SK-N-SH (cell line): ENCODE measurements at regions not wholly inside any gene's neighbourhood (a gene's known extent, or its start where the extent isn't known, plus 50 kb on each side); places are given as distances from the start of the nearest gene placed in this dataset.

Experiments used
- CTCF ChIA-PET: fragments of 300-600, 350-600 bp; formaldehyde crosslinking; extraction: SDS; loops from one replicate; lab custom pipeline; 2021; lab: Yijun Ruan, JAX
- POLR2A ChIA-PET: fragments of 350-600 bp; sonication (Branson Sonifier 250); formaldehyde crosslinking; extraction: SDS; loops from one replicate; lab custom pipeline; 2020; ENCODE audit warnings: antibody characterized with exemption, inconsistent platforms; lab: Yijun Ruan, JAX
- DNase-seq: peaks from one replicate; pipeline ENCODE4 v3.0.0; 2012
- H2AFZ ChIP-seq: fragments of 200-600 bp; sonication (generic); 2 replicates; pipeline ENCODE4 v1.8.1; 2016; ENCODE audit warnings: antibody characterized with exemption, mild to moderate bottlenecking, low read depth
- H3F3A ChIP-seq: fragments of 200-600 bp; sonication (generic); replicated peaks from 2 replicates; pipeline ENCODE3; 2016; ENCODE audit warnings: antibody characterized with exemption, mild to moderate bottlenecking; ENCODE audit not compliant: insufficient read depth
- H3K27ac ChIP-seq, 2 experiments: fragments of 200-500 bp in 1 of 2; fragments of 200-600 bp in 1 of 2; sonication (Bioruptor generic) in 1 of 2; sonication (generic), shearing (Covaris generic) in 1 of 2; 2 replicates each; pipeline versions ENCODE4 v1.5.1 to v1.6.1; 2014 to 2016; ENCODE audit warnings: low read depth in 2 of 2, inconsistent platforms in 1 of 2, low read length in 1 of 2, mild to moderate bottlenecking in 1 of 2, mixed read lengths in 1 of 2
- H3K27me3 ChIP-seq: fragments of 200-600 bp; sonication (generic), shearing (Covaris generic); 2 replicates; pipeline ENCODE4 v1.6.1; 2016; ENCODE audit warnings: mixed run types; ENCODE audit not compliant: insufficient read depth
- H3K36me3 ChIP-seq, 2 experiments: fragments of 200-500 bp in 1 of 2; fragments of 200-600 bp in 1 of 2; sonication (Bioruptor generic) in 1 of 2; sonication (generic) in 1 of 2; replicated peaks in 1 of 2; 2 replicates each; pipeline versions ENCODE3 to v1.5.1; 2014 to 2016; ENCODE audit warnings: low read length in 1 of 2, mild to moderate bottlenecking in 1 of 2; ENCODE audit not compliant: insufficient read depth in 2 of 2, control insufficient read depth in 1 of 2
- H3K4me1 ChIP-seq, 2 experiments: fragments of 200-500 bp in 1 of 2; fragments of 200-600 bp in 1 of 2; sonication (Bioruptor generic) in 1 of 2; sonication (generic), shearing (Covaris generic) in 1 of 2; 2 replicates each; pipeline versions ENCODE4 v1.5.1 to v1.6.1; 2014 to 2016; ENCODE audit warnings: low read depth in 1 of 2, low read length in 1 of 2, mixed run types in 1 of 2; ENCODE audit not compliant: insufficient read depth in 2 of 2, control insufficient read depth in 1 of 2
- H3K4me2 ChIP-seq: fragments of 200-600 bp; sonication (generic), shearing (Covaris generic); 2 replicates; pipeline ENCODE4 v1.6.1; 2017; ENCODE audit warnings: mixed run types
- H3K4me3 ChIP-seq, 2 experiments: fragments of 200-500 bp in 1 of 2; fragments of 200-600 bp in 1 of 2; sonication (Bioruptor generic) in 1 of 2; sonication (generic), shearing (Covaris generic) in 1 of 2; 2 replicates each; pipeline versions ENCODE4 v1.5.1 to v1.8.1; 2014 to 2016; ENCODE audit warnings: low read depth in 2 of 2, inconsistent platforms in 1 of 2, low read length in 1 of 2, mild to moderate bottlenecking in 1 of 2, mixed read lengths in 1 of 2, moderate library complexity in 1 of 2
- H3K79me2 ChIP-seq: fragments of 200-600 bp; sonication (generic); 2 replicates; pipeline ENCODE4 v1.8.1; 2017; ENCODE audit warnings: mild to moderate bottlenecking; ENCODE audit not compliant: insufficient read depth
- H3K9ac ChIP-seq: fragments of 200-600 bp; sonication (generic); 2 replicates; pipeline ENCODE4 v1.6.1; 2017; ENCODE audit warnings: mixed run types
- H3K9me2 ChIP-seq: fragments of 200-600 bp; sonication (generic); 2 replicates; pipeline ENCODE4 v1.6.1; 2017; ENCODE audit warnings: mixed run types
- H3K9me3 ChIP-seq: fragments of 200-600 bp; sonication (generic); 2 replicates; pipeline ENCODE4 v1.6.1; 2017; ENCODE audit warnings: mixed run types, mild to moderate bottlenecking, moderate library complexity
- H4K20me1 ChIP-seq: fragments of 200-600 bp; sonication (generic); 2 replicates; pipeline ENCODE4 v1.6.1; 2017; ENCODE audit warnings: mild to moderate bottlenecking, mixed run types; ENCODE audit not compliant: insufficient read depth
- CHD2 ChIP-seq: fragments of 150-350 bp; IDR thresholded peaks from 2 replicates; pipeline ENCODE4 v1.6.1; 2018; ENCODE audit warnings: low read length; ENCODE audit not compliant: partially characterized antibody
- ELF1 ChIP-seq: IDR thresholded peaks from 2 replicates; pipeline ENCODE4 v1.4.0; 2012
- EP300 ChIP-seq, 2 experiments: IDR thresholded peaks; 2 replicates each; pipeline versions ENCODE4 v1.4.0 to v1.6.1; 2012; ENCODE audit warnings: borderline replicate concordance in 1 of 2, low read depth in 1 of 2, low read length in 1 of 2
- FOXJ3 ChIP-seq: sonication (generic); formaldehyde crosslinking; IDR thresholded peaks from 2 replicates; pipeline ENCODE4 v1.5.1; 2020; ENCODE audit warnings: mild to moderate bottlenecking, missing genetic modification reagents
- GABPA ChIP-seq: IDR thresholded peaks from 2 replicates; pipeline ENCODE4 v1.4.0; 2012; ENCODE audit warnings: low read depth, mild to moderate bottlenecking
- JUND ChIP-seq: IDR thresholded peaks from 2 replicates; pipeline ENCODE4 v1.4.0; 2012
- MXI1 ChIP-seq: IDR thresholded peaks from 2 replicates; pipeline ENCODE4 v1.6.1; 2012; ENCODE audit warnings: mild to moderate bottlenecking, low read depth, low read length, improper control_type of control experiment
- POLR2AphosphoS5 ChIP-seq: IDR thresholded peaks from 2 replicates; pipeline ENCODE4 v1.6.1; 2012; ENCODE audit warnings: low read depth, low read length
- RCOR1 ChIP-seq: fragments of 150-350 bp; IDR thresholded peaks from 2 replicates; pipeline ENCODE4 v1.6.1; 2017; ENCODE audit warnings: antibody characterized with exemption, low read length
- SIN3A ChIP-seq: IDR thresholded peaks from 2 replicates; pipeline ENCODE4 v1.6.1; 2012; ENCODE audit warnings: low read depth, mild to moderate bottlenecking, low read length, moderate library complexity, borderline replicate concordance
- SMC3 ChIP-seq: IDR thresholded peaks from 2 replicates; pipeline ENCODE4 v1.6.1; 2012; ENCODE audit warnings: low read depth, low read length, improper control_type of control experiment
- TAF1 ChIP-seq: IDR thresholded peaks from 2 replicates; pipeline ENCODE4 v1.6.1; 2012; ENCODE audit warnings: low read depth, mild to moderate bottlenecking, low read length, moderate library complexity, borderline replicate concordance
- TCF12 ChIP-seq: IDR thresholded peaks from 2 replicates; pipeline ENCODE4 v1.4.0; 2012
- USF2 ChIP-seq: fragments of 150-350 bp; IDR thresholded peaks from 2 replicates; pipeline ENCODE4 v1.6.1; 2017; ENCODE audit warnings: antibody characterized with exemption, low read length, low read depth, borderline replicate concordance
- YY1 ChIP-seq: IDR thresholded peaks from 2 replicates; pipeline ENCODE4 v1.4.0; 2012; ENCODE audit warnings: low read depth, mild to moderate bottlenecking
- WGBS: methylation state at CpG from one replicate; pipeline ENCODE4 v1.1.6; 2017; ENCODE audit warnings: low lambda C conversion rate; 5-methylcytosine and 5-hydroxymethylcytosine counted together
- TF ChIP-seq, protein P1 (sequence below): IDR thresholded peaks from 2 replicates; pipeline ENCODE4 v1.4.0; 2012; ENCODE audit warnings: low read depth, borderline replicate concordance
- TF ChIP-seq, protein P2 (sequence below): IDR thresholded peaks from 2 replicates; pipeline ENCODE4 v1.6.1; 2012; ENCODE audit warnings: mild to moderate bottlenecking, low read depth, low read length, moderate library complexity
- TF ChIP-seq, protein P3 (sequence below): IDR thresholded peaks from 2 replicates; pipeline ENCODE4; 2012
- TF ChIP-seq, protein P4 (sequence below): fragments of 150-350 bp; IDR thresholded peaks from 2 replicates; pipeline ENCODE4 v1.6.1; 2016; ENCODE audit warnings: mild to moderate bottlenecking, low read depth, low read length

- Histone ChIP-seq H3K4me2 (no peak overlapping the region), H2AFZ (no peak overlapping the region), H3K27me3 (no peaks in the 10 kb centered on the region), H3K4me3 (no peak overlapping the region), H3K36me3 (no peaks in the 10 kb centered on the region), H3K9me2 (0 out of 2 replicates have a peak, but pooled peaks cover 5% of the 10 kb centered on the region), H4K20me1 (no peaks in the 10 kb centered on the region), H3K27ac (no peak overlapping the region), H3K9ac (no peak overlapping the region), H3K4me1 (no peaks in the 10 kb centered on the region), H3K79me2 (no peaks in the 10 kb centered on the region), H3F3A (no peaks in the 10 kb centered on the region), H3K9me3 (no peaks in the 10 kb centered on the region)
- ChIA-PET CTCF (no interaction called here), POLR2A (interaction anchor here (0.6 kb wide), 1 partner anchor 348 kb away, joined by 3 read pairs; no protein-coding TSS in a partner anchor)
- peak; percentile 16 for DNase-seq
- 67% methylated on average over 5 of the region's 5 CpGs for WGBS
- peak in 1 of 2 experiments; percentile 60; a peak in 1 of 4 replicates for TF ChIP-seq EP300 (IDR thresholded peaks at IDR 0.05; ENCODE audit: borderline replicate concordance in 1 of 2, low read depth in 1 of 2, low read length in 1 of 2)
- TF ChIP-seq USF2: no peak
Measured at GRCh38 chr18:41665210-41665609, 289.8 kb upstream of the PIK3C3 start.

- Histone ChIP-seq H4K20me1 (no peaks in the 10 kb centered on the region), H3K9ac (no peak overlapping the region), H3K36me3 (no peaks in the 10 kb centered on the region), H3K27me3 (no peaks in the 10 kb centered on the region), H3K9me3 (no peaks in the 10 kb centered on the region), H3K4me2 (no peak overlapping the region), H3K4me3 (no peak overlapping the region), H3F3A (no peaks in the 10 kb centered on the region), H3K79me2 (no peaks in the 10 kb centered on the region), H3K4me1 (no peaks in the 10 kb centered on the region), H3K27ac (no peak overlapping the region), H3K9me2 (0 out of 2 replicates have a peak, but pooled peaks cover 5% of the 10 kb centered on the region), H2AFZ (peak overlapping the region; percentile 26; the same call in 1 of the 2 replicates)
- ChIA-PET POLR2A (no interaction called here), CTCF (no interaction called here)
- DNase-seq: no peak
- TF ChIP-seq SMC3: no peak
- no peak for TF ChIP-seq ELF1
- no peak for TF ChIP-seq RCOR1
- TF ChIP-seq TAF1: no peak
- no peak for TF ChIP-seq FOXJ3 (CRISPR knock-in tag)
- no peak for TF ChIP-seq SIN3A
- TF ChIP-seq, protein P1, sequence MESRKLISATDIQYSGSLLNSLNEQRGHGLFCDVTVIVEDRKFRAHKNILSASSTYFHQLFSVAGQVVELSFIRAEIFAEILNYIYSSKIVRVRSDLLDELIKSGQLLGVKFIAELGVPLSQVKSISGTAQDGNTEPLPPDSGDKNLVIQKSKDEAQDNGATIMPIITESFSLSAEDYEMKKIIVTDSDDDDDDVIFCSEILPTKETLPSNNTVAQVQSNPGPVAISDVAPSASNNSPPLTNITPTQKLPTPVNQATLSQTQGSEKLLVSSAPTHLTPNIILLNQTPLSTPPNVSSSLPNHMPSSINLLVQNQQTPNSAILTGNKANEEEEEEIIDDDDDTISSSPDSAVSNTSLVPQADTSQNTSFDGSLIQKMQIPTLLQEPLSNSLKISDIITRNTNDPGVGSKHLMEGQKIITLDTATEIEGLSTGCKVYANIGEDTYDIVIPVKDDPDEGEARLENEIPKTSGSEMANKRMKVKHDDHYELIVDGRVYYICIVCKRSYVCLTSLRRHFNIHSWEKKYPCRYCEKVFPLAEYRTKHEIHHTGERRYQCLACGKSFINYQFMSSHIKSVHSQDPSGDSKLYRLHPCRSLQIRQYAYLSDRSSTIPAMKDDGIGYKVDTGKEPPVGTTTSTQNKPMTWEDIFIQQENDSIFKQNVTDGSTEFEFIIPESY: no peak
- TF ChIP-seq GABPA: no peak
- no peak for TF ChIP-seq TCF12
- TF ChIP-seq JUND: no peak
- no peak for TF ChIP-seq YY1
- no peak for TF ChIP-seq POLR2AphosphoS5
- no peak for TF ChIP-seq CHD2
- TF ChIP-seq, protein P2, sequence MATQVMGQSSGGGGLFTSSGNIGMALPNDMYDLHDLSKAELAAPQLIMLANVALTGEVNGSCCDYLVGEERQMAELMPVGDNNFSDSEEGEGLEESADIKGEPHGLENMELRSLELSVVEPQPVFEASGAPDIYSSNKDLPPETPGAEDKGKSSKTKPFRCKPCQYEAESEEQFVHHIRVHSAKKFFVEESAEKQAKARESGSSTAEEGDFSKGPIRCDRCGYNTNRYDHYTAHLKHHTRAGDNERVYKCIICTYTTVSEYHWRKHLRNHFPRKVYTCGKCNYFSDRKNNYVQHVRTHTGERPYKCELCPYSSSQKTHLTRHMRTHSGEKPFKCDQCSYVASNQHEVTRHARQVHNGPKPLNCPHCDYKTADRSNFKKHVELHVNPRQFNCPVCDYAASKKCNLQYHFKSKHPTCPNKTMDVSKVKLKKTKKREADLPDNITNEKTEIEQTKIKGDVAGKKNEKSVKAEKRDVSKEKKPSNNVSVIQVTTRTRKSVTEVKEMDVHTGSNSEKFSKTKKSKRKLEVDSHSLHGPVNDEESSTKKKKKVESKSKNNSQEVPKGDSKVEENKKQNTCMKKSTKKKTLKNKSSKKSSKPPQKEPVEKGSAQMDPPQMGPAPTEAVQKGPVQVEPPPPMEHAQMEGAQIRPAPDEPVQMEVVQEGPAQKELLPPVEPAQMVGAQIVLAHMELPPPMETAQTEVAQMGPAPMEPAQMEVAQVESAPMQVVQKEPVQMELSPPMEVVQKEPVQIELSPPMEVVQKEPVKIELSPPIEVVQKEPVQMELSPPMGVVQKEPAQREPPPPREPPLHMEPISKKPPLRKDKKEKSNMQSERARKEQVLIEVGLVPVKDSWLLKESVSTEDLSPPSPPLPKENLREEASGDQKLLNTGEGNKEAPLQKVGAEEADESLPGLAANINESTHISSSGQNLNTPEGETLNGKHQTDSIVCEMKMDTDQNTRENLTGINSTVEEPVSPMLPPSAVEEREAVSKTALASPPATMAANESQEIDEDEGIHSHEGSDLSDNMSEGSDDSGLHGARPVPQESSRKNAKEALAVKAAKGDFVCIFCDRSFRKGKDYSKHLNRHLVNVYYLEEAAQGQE: no peak
- TF ChIP-seq, protein P3, sequence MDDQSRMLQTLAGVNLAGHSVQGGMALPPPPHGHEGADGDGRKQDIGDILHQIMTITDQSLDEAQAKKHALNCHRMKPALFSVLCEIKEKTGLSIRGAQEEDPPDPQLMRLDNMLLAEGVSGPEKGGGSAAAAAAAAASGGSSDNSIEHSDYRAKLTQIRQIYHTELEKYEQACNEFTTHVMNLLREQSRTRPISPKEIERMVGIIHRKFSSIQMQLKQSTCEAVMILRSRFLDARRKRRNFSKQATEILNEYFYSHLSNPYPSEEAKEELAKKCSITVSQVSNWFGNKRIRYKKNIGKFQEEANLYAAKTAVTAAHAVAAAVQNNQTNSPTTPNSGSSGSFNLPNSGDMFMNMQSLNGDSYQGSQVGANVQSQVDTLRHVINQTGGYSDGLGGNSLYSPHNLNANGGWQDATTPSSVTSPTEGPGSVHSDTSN: no peak
- TF ChIP-seq EP300 (IDR thresholded peaks at IDR 0.05; ENCODE audit: borderline replicate concordance in 1 of 2, low read depth in 1 of 2, low read length in 1 of 2): no peak
- TF ChIP-seq, protein P4, sequence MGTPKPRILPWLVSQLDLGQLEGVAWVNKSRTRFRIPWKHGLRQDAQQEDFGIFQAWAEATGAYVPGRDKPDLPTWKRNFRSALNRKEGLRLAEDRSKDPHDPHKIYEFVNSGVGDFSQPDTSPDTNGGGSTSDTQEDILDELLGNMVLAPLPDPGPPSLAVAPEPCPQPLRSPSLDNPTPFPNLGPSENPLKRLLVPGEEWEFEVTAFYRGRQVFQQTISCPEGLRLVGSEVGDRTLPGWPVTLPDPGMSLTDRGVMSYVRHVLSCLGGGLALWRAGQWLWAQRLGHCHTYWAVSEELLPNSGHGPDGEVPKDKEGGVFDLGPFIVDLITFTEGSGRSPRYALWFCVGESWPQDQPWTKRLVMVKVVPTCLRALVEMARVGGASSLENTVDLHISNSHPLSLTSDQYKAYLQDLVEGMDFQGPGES: no peak
- TF ChIP-seq MXI1: no peak
Measured at GRCh38 chr18:41660654-41661053, 294.4 kb upstream of the PIK3C3 start.
